Lung (tissue), 11 donors: ENCODE measurements at regions not wholly inside any gene's neighbourhood (a gene's known extent, or its start where the extent isn't known, plus 50 kb on each side); places are given as distances from the start of the nearest gene placed in this dataset.

Experiments used
- ATAC-seq: fragments of 200-7000 bp; cut with Tn5 transposase; one replicate; pipeline ENCODE4 v1.9.1; 2020; ENCODE audit warnings: moderate number of reproducible peaks; ENCODE audit not compliant: insufficient read depth, low FRiP score
- DNase-seq, 3 donors: peaks; one replicate each; pipeline ENCODE4 v3.0.0-alpha.2; 2013 to 2017
- H3K27ac ChIP-seq, 2 donors: one replicate each; pipeline ENCODE4 v1.5.1; 2013; ENCODE audit warnings: mild to moderate bottlenecking in 2 of 2, moderate library complexity in 2 of 2, control low read depth in 1 of 2, inconsistent platforms in 1 of 2, low read depth in 1 of 2, low read length in 1 of 2
- H3K27me3 ChIP-seq, 3 donors: one replicate each; pipeline ENCODE4 v1.5.1; 2013; ENCODE audit warnings: low read length in 2 of 3; ENCODE audit not compliant: control insufficient read depth in 3 of 3, insufficient read depth in 3 of 3
- H3K36me3 ChIP-seq, 4 donors: one replicate each; pipeline ENCODE4 v1.5.1; 2013; ENCODE audit warnings: low read length in 4 of 4, mild to moderate bottlenecking in 1 of 4, moderate library complexity in 1 of 4; ENCODE audit not compliant: control insufficient read depth in 4 of 4, insufficient read depth in 4 of 4
- H3K4me1 ChIP-seq, 5 donors: one replicate each; pipeline ENCODE4 v1.5.1; 2013; ENCODE audit warnings: low read length in 5 of 5, mild to moderate bottlenecking in 2 of 5, moderate library complexity in 1 of 5; ENCODE audit not compliant: control insufficient read depth in 5 of 5, insufficient read depth in 5 of 5
- H3K4me3 ChIP-seq: one replicate; pipeline ENCODE4 v1.5.1; 2013; ENCODE audit warnings: mild to moderate bottlenecking, control low read depth, moderate library complexity
- H3K9ac ChIP-seq, 2 donors: one replicate each; pipeline ENCODE4 v1.5.1; 2013; ENCODE audit warnings: low read length in 2 of 2, control low read depth in 1 of 2; ENCODE audit not compliant: insufficient read depth in 1 of 2
- H3K9me3 ChIP-seq, 4 donors: one replicate each; pipeline ENCODE4 v1.5.1; 2013; ENCODE audit warnings: low read length in 3 of 4, mild to moderate bottlenecking in 1 of 4, moderate library complexity in 1 of 4; ENCODE audit not compliant: control insufficient read depth in 4 of 4, insufficient read depth in 3 of 4
- WGBS, 2 donors: extraction: QIAGEN DNeasy Blood & Tissue Kit; methylation state at CpG; one replicate each; pipeline ENCODE4 v1.1.7; 2013; 5-methylcytosine and 5-hydroxymethylcytosine counted together
- TF ChIP-seq, protein P1 (sequence below): IDR thresholded peaks from 2 replicates; pipeline ENCODE4 v1.5.1; 2012; ENCODE audit warnings: mild to moderate bottlenecking; ENCODE audit errors: control extremely low read depth, extremely low read depth
- donor health status: control.
- donor health status: control.
- donor health status: Bipolar disorder and iron deficiency.
- donor health status: healthy.
- donor health status: DM: yes; HTN: yes; CAD: no.

DNA sequence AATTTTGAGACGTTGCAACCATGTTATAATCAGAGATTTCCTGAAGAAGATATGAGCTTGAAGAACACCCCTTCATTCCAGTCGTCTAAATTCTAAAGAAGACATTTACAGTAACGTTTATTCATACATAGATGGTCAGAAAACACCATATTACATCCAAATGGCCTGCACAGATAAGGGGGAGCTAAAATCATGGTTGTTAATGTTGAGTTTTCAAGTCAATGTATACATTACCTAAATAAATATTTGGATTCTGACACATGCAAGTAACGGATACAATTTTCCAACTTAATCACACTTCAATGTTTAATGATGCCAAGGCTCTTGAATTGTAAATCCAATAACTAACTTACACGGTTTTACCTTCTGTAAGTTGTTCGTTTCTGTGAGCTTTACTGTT, 318.4 kb downstream of the SLC6A15 start:
- Histone ChIP-seq H3K36me3 (no peaks in the 10 kb centered on the region), H3K4me3 (no peak overlapping the region), H3K9ac (no peak overlapping the region), H3K9me3 (no peaks in the 10 kb centered on the region), H3K4me1 (no peaks in the 10 kb centered on the region), H3K27ac (no peak overlapping the region), H3K27me3 (no peaks in the 10 kb centered on the region)
- no peak for ATAC-seq
- TF ChIP-seq, protein P1, sequence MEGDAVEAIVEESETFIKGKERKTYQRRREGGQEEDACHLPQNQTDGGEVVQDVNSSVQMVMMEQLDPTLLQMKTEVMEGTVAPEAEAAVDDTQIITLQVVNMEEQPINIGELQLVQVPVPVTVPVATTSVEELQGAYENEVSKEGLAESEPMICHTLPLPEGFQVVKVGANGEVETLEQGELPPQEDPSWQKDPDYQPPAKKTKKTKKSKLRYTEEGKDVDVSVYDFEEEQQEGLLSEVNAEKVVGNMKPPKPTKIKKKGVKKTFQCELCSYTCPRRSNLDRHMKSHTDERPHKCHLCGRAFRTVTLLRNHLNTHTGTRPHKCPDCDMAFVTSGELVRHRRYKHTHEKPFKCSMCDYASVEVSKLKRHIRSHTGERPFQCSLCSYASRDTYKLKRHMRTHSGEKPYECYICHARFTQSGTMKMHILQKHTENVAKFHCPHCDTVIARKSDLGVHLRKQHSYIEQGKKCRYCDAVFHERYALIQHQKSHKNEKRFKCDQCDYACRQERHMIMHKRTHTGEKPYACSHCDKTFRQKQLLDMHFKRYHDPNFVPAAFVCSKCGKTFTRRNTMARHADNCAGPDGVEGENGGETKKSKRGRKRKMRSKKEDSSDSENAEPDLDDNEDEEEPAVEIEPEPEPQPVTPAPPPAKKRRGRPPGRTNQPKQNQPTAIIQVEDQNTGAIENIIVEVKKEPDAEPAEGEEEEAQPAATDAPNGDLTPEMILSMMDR, result no peak
- 53 to 75% methylated on average over 6 of the region's 6 CpGs for WGBS, 2 donors
- no peak for DNase-seq

DNA sequence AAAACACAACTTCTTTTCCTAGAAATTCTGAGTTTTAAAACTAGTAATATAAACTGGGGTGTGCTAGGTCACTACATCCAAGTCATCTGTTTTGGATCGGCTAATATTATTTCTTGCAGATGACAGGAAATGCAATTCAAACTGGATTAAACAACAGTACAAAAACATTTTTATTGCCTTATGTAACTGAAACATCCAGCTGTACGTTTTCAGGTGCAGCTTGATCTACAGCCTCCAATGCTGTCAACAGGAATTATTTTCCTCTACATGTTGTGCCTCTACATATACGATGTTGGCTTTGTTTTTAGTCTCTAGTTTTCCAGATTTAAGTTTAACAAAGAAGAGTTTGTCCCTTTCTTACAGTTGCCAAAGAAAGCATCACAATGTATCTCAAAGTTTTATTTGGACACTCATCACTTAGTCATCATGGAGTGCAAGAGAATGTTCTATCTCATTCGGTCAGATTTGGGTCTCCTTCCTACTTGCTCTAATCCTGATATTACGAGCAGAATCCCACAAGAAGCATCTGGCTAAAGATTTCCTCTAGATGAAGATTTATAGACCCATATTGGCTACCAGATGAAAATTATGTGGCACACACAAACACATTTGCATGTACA, 326.7 kb downstream of the SLC6A15 start:
- H3K27ac ChIP-seq, result no peak overlapping the region
- no peak for ATAC-seq
- no peaks in the 10 kb centered on the region for H3K27me3 ChIP-seq
- TF ChIP-seq, protein P1, result no peak
- DNase-seq, result no peak
- H3K9ac ChIP-seq, result no peak overlapping the region
- WGBS, 2 donors, result 63 to 80% methylated on average over 5 of the region's 5 CpGs
- no peaks in the 10 kb centered on the region for H3K36me3 ChIP-seq
- H3K4me3 ChIP-seq, result no peak overlapping the region
- no peaks in the 10 kb centered on the region for H3K4me1 ChIP-seq
- H3K9me3 ChIP-seq, result no peaks in the 10 kb centered on the region

DNA sequence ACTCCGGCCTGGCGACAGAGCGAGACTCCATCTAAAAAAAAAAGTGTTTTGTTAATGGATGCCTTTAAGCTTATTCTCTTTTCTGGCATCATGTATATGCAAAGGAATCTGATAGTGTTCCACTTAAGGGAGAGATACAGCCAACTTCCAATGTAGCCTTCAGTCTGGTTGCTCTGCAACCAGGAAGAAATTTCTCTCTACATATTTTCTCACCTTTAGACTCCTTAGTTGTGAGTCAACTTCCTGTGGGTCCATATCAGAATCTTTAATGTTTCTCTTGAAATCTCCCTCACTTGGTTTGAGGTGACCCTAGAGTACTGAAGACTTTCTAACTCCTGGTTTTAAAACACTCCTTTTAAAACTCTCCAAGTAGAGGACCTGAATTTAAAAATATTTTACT, 340.4 kb downstream of the SLC6A15 start:
- Histone ChIP-seq H3K4me3 (no peak overlapping the region), H3K36me3 (no peaks in the 10 kb centered on the region), H3K27ac (no peak overlapping the region), H3K9ac (no peak overlapping the region), H3K9me3 (peaks cover 0 to 3% (median 0%) of the 10 kb centered on the region in 4 donors), H3K4me1 (no peaks in the 10 kb centered on the region), H3K27me3 (no peaks in the 10 kb centered on the region)
- ATAC-seq (no peak), DNase-seq (no peak)
- TF ChIP-seq, protein P1, result no peak
- 63 to 64% methylated on average over 3 of the region's 3 CpGs for WGBS, 2 donors

DNA sequence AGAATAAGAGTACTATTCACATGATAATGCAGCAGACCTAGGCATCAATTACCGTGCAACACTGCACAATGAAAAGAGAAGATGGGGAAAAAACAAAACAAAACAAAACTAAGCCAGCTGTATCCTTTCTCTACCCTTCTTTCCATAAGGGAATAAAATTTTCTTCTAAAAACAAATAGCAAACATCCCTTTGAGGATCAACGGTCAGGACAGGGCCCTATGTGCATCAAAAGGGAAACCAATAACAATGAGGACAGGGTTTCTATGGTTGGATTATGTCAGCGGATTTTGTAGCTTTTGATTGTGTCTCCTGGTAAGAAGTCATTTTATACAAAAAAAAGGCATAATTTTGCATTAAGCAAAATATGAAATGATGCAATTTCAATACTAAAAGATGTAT, 350.3 kb downstream of the SLC6A15 start:
- no peaks in the 10 kb centered on the region for H3K36me3 ChIP-seq
- peaks cover 0 to 24% (median 3%) of the 10 kb centered on the region in 5 donors for H3K4me1 ChIP-seq
- H3K4me3 ChIP-seq, result no peak overlapping the region
- H3K9me3 ChIP-seq, result peaks cover 0 to 3% (median under 1%) of the 10 kb centered on the region in 4 donors
- DNase-seq (no peak), ATAC-seq (no peak)
- H3K9ac ChIP-seq, result no peak overlapping the region
- no peaks in the 10 kb centered on the region for H3K27me3 ChIP-seq
- TF ChIP-seq, protein P1, result no peak
- 67 to 76% methylated on average over 3 of the region's 3 CpGs for WGBS, 2 donors
- no peak overlapping the region for H3K27ac ChIP-seq
